ENCODE measurements at regions not wholly inside any gene's neighbourhood (a gene's known extent, or its start where the extent isn't known, plus 50 kb on each side); places are given as distances from the start of the nearest gene placed in this dataset.

- H3K4me2 ChIP-seq (ENCODE audit: insufficient read depth in 1 of 2, low read depth in 2 of 2, low read length in 2 of 2), result no peak overlapping the region
- H4K20me1 ChIP-seq (replicated peaks in 1 of 2; ENCODE audit: control insufficient read depth in 1 of 2, insufficient read depth in 2 of 2, low read length in 2 of 2), result no peaks in the 10 kb centered on the region
- no peaks in the 10 kb centered on the region for H3K79me1 ChIP-seq (ENCODE audit: low read depth, low read length)
- no peak overlapping the region for H3K4ac ChIP-seq (replicated peaks; ENCODE audit: insufficient read length, low read depth, low read length)
- H3K79me2 ChIP-seq (ENCODE audit: control insufficient read depth in 1 of 2, insufficient read depth in 2 of 2, low read length in 2 of 2), result no peaks in the 10 kb centered on the region
- DNase-seq (ENCODE audit: low read depth in 1 of 2, low spot score in 2 of 2) (no peak), FAIRE-seq (no peak)
- no peak overlapping the region for H2BK20ac ChIP-seq (ENCODE audit: low read length)
- no peak overlapping the region for H3K27ac ChIP-seq (ENCODE audit: low read depth, low read length)
- H2BK12ac ChIP-seq (ENCODE audit: low read depth, low read length), result no peak overlapping the region
- H4K5ac ChIP-seq (ENCODE audit: insufficient read length, low read depth, low read length), result no peak overlapping the region
- H2AK5ac ChIP-seq (ENCODE audit: low read depth, low read length), result no peak overlapping the region
- ChIA-PET CTCF (ENCODE audit: partially characterized antibody) (interaction anchor here (0.7 to 1.1 kb wide), 2 partner anchors 10 to 238 kb away, joined by 3 to 6 read pairs; no protein-coding TSS in a partner anchor), POLR2A (ENCODE audit: partially characterized antibody) (no interaction called here)
- no peaks in the 10 kb centered on the region for H3K36me3 ChIP-seq (ENCODE audit: control insufficient read depth in 2 of 4, insufficient read depth in 4 of 4, low read length in 3 of 4)
- H3K27me3 ChIP-seq (replicated peaks in 1 of 4; ENCODE audit: control insufficient read depth in 3 of 4, extremely low read depth in 1 of 4, insufficient read depth in 3 of 4, low read length in 3 of 4), result no peaks in the 10 kb centered on the region; a peak in 1 of 7 replicates
- H3K9ac ChIP-seq (replicated peaks in 1 of 4; ENCODE audit: extremely low read depth in 1 of 4, low read depth in 3 of 4, low read length in 3 of 4), result no peak overlapping the region
- no peak overlapping the region for H4K91ac ChIP-seq (replicated peaks; ENCODE audit: insufficient read length, low read length)
- H3K4me3 ChIP-seq (ENCODE audit: extremely low read depth in 1 of 4, insufficient read depth in 2 of 4, low read depth in 3 of 4, low read length in 4 of 4), result no peak overlapping the region
- H2BK15ac ChIP-seq (ENCODE audit: low read length), result no peak overlapping the region
- no peaks in the 10 kb centered on the region for H3K23me2 ChIP-seq (ENCODE audit: low read depth, low read length)
- H3K23ac ChIP-seq (ENCODE audit: insufficient read length), result no peak overlapping the region
- no peak overlapping the region for H2BK5ac ChIP-seq (ENCODE audit: low read depth, low read length)
- no peak overlapping the region for H3K18ac ChIP-seq (ENCODE audit: extremely low read depth, low read length)
- H3K4me1 ChIP-seq (replicated peaks in 1 of 4; ENCODE audit: control insufficient read depth in 3 of 4, insufficient read depth in 4 of 4, low read length in 3 of 4), result no peaks in the 10 kb centered on the region
- H4K8ac ChIP-seq (ENCODE audit: extremely low read depth, insufficient read depth, low read length), result no peak overlapping the region
- no peaks in the 10 kb centered on the region for H3K9me3 ChIP-seq (ENCODE audit: insufficient read depth in 2 of 2, low read depth in 1 of 2, low read length in 1 of 2)
- H2AFZ ChIP-seq (ENCODE audit: low read length), result no peak overlapping the region
- 80% methylated on average over 4 of the region's 4 CpGs; no CpG with 5 or more reads in 1 of the 2 experiments for WGBS, 2 experiments (ENCODE audit: extremely low coverage in 1 of 2, insufficient coverage in 1 of 2, insufficient read length in 1 of 2, insufficient replicate concordance in 2 of 2, low coverage in 1 of 2, low lambda C conversion rate in 2 of 2, missing lambda C conversion rate in 1 of 2)
- H3K56ac ChIP-seq (replicated peaks; ENCODE audit: insufficient read length, low read depth, low read length), result no peak overlapping the region
- H3K14ac ChIP-seq (ENCODE audit: insufficient read length), result no peak overlapping the region
- H2BK120ac ChIP-seq (replicated peaks; ENCODE audit: low read depth, low read length), result no peak overlapping the region
- TF ChIP-seq EZH2 (IDR thresholded peaks at IDR 0.05; ENCODE audit: low read depth, low read length, severe bottlenecking), result no peak
Observed at GRCh38 chr12:39138268-39138667, 232.9 kb upstream of the CPNE8 start.
